HEK293 (cell line): ENCODE measurements at regions not wholly inside any gene's neighbourhood (a gene's known extent, or its start where the extent isn't known, plus 50 kb on each side); places are given as distances from the start of the nearest gene placed in this dataset.

Experiments used
- CTCF ChIA-PET: fragments of 350-600 bp; formaldehyde crosslinking; extraction: SDS; loops from one replicate; lab custom pipeline; 2021; ENCODE audit warnings: antibody characterized with exemption; lab: Yijun Ruan, JAX
- POLR2A ChIA-PET: fragments of 300-600 bp; formaldehyde crosslinking; extraction: SDS; loops from one replicate; lab custom pipeline; 2020; ENCODE audit warnings: antibody characterized with exemption, inconsistent platforms; lab: Yijun Ruan, JAX
- H3K27ac ChIP-seq: fragments of 200-500 bp; sonication (Bioruptor generic); 2 replicates; pipeline ENCODE4 v1.5.1; 2014; ENCODE audit warnings: low read depth, low read length, control low read depth, inconsistent platforms; ENCODE audit errors: extremely low read depth
- H3K36me3 ChIP-seq, 2 experiments: fragments of 200-500 bp in 1 of 2; sonication (Bioruptor generic) in 1 of 2; 1 replicate in 1 of 2; 2 replicates in 1 of 2; pipeline ENCODE4 v1.5.1; 2014 to 2017; ENCODE audit warnings: inconsistent platforms in 2 of 2, low read length in 2 of 2; ENCODE audit not compliant: control insufficient read depth in 2 of 2, insufficient read depth in 1 of 2
- H3K4me1 ChIP-seq: fragments of 200-500 bp; sonication (Bioruptor generic); 2 replicates; pipeline ENCODE4 v1.5.1; 2014; ENCODE audit warnings: mild to moderate bottlenecking, low read length, inconsistent platforms; ENCODE audit not compliant: control insufficient read depth, insufficient read depth
- H3K4me3 ChIP-seq: 2 replicates; pipeline ENCODE4 v1.5.1; 2011; ENCODE audit warnings: low read depth, mild to moderate bottlenecking, control low read depth, low read length, moderate library complexity
- H3K9me3 ChIP-seq: fragments of 200-500 bp; sonication (Bioruptor generic); 2 replicates; pipeline ENCODE4 v1.5.1; 2014; ENCODE audit warnings: low read depth, low read length, inconsistent platforms; ENCODE audit not compliant: control insufficient read depth, insufficient read depth
- EGR2 ChIP-seq: fragments of 450-650 bp; formaldehyde crosslinking; IDR thresholded peaks from 2 replicates; pipeline ENCODE4 v1.5.1; 2016; ENCODE audit warnings: low read depth, missing biosample characterization, missing genetic modification characterization
- FEZF1 ChIP-seq: fragments of 450-650 bp; formaldehyde crosslinking; IDR thresholded peaks from 2 replicates; pipeline ENCODE4 v1.5.1; 2016; ENCODE audit warnings: missing biosample characterization, missing genetic modification characterization
- GLI2 ChIP-seq: fragments of 450-650 bp; formaldehyde crosslinking; IDR thresholded peaks from 2 replicates; pipeline ENCODE4; 2017; ENCODE audit warnings: missing biosample characterization, missing genetic modification characterization, low read depth, borderline replicate concordance
- SCRT2 ChIP-seq: fragments of 450-650 bp; formaldehyde crosslinking; IDR thresholded peaks from 2 replicates; pipeline ENCODE4 v1.5.1; 2016; ENCODE audit warnings: missing biosample characterization, missing genetic modification characterization
- SETDB1 ChIP-seq: IDR thresholded peaks from one replicate; pipeline ENCODE4 v1.6.1; 2017; ENCODE audit warnings: mild to moderate bottlenecking, low read length, moderate library complexity, mixed read lengths; ENCODE audit not compliant: insufficient read length
- SP7 ChIP-seq: fragments of 450-650 bp; formaldehyde crosslinking; IDR thresholded peaks from 2 replicates; pipeline ENCODE4 v1.5.1; 2016; ENCODE audit warnings: missing biosample characterization, missing genetic modification characterization
- TCF7L2 ChIP-seq: IDR thresholded peaks from 2 replicates; pipeline ENCODE4 v1.6.1; 2011; ENCODE audit warnings: low read depth, mild to moderate bottlenecking, inconsistent platforms, low read length, moderate library complexity, borderline replicate concordance
- ZBTB20 ChIP-seq: fragments of 450-650 bp; formaldehyde crosslinking; IDR thresholded peaks from 2 replicates; pipeline ENCODE4 v1.5.1; 2016; ENCODE audit warnings: missing biosample characterization, missing genetic modification characterization
- ZBTB48 ChIP-seq: fragments of 450-650 bp; formaldehyde crosslinking; IDR thresholded peaks from 2 replicates; pipeline ENCODE4 v1.5.1; 2016; ENCODE audit warnings: missing biosample characterization, missing genetic modification characterization
- ZFHX2 ChIP-seq: fragments of 450-650 bp; formaldehyde crosslinking; conservative IDR thresholded peaks from 2 replicates; pipeline ENCODE4 v1.5.1; 2016; ENCODE audit warnings: missing biosample characterization, missing genetic modification characterization
- ZNF121 ChIP-seq: fragments of 450-650 bp; formaldehyde crosslinking; IDR thresholded peaks from 2 replicates; pipeline ENCODE4 v1.5.1; 2016; ENCODE audit warnings: missing biosample characterization, missing genetic modification characterization
- ZNF175 ChIP-seq: fragments of 450-650 bp; formaldehyde crosslinking; IDR thresholded peaks from 2 replicates; pipeline ENCODE4 v1.5.1; 2016; ENCODE audit warnings: missing biosample characterization, missing genetic modification characterization
- ZNF23 ChIP-seq: fragments of 450-650 bp; formaldehyde crosslinking; IDR thresholded peaks from 2 replicates; pipeline ENCODE4 v1.5.1; 2016; ENCODE audit warnings: missing biosample characterization, missing genetic modification characterization, borderline replicate concordance
- ZNF311 ChIP-seq: fragments of 450-650 bp; formaldehyde crosslinking; IDR thresholded peaks from 2 replicates; pipeline ENCODE4 v1.5.1; 2017; ENCODE audit warnings: missing biosample characterization, missing genetic modification characterization, borderline replicate concordance
- ZNF335 ChIP-seq: fragments of 450-650 bp; formaldehyde crosslinking; conservative IDR thresholded peaks from 2 replicates; pipeline ENCODE4 v1.5.1; 2016; ENCODE audit warnings: missing biosample characterization, missing genetic modification characterization
- ZNF366 ChIP-seq: fragments of 450-650 bp; formaldehyde crosslinking; conservative IDR thresholded peaks from 2 replicates; pipeline ENCODE4 v1.5.1; 2016; ENCODE audit warnings: missing biosample characterization, missing genetic modification characterization
- ZNF426 ChIP-seq: fragments of 450-650 bp; formaldehyde crosslinking; IDR thresholded peaks from 2 replicates; pipeline ENCODE4 v1.5.1; 2017; ENCODE audit warnings: missing biosample characterization, missing genetic modification characterization, mild to moderate bottlenecking, inconsistent platforms, moderate library complexity
- ZNF433 ChIP-seq: fragments of 450-650 bp; formaldehyde crosslinking; IDR thresholded peaks from 2 replicates; pipeline ENCODE4 v1.5.1; 2016; ENCODE audit warnings: missing biosample characterization, missing genetic modification characterization, low read depth
- ZNF561 ChIP-seq: fragments of 450-650 bp; IDR thresholded peaks from 2 replicates; pipeline ENCODE4 v1.5.1; 2018; ENCODE audit warnings: missing biosample characterization, missing genetic modification characterization, borderline replicate concordance
- ZNF692 ChIP-seq: fragments of 450-650 bp; formaldehyde crosslinking; IDR thresholded peaks from 2 replicates; pipeline ENCODE4 v1.5.1; 2016; ENCODE audit warnings: missing biosample characterization, missing genetic modification characterization
- TF ChIP-seq, protein P1 (sequence below): fragments of 450-650 bp; formaldehyde crosslinking; IDR thresholded peaks from 2 replicates; pipeline ENCODE4 v1.5.1; 2016; ENCODE audit warnings: missing biosample characterization, missing genetic modification characterization
- TF ChIP-seq, protein P2 (sequence below): IDR thresholded peaks from 2 replicates; pipeline ENCODE4 v1.6.1; 2011; ENCODE audit warnings: mild to moderate bottlenecking, low read depth, low read length, borderline replicate concordance

- CTCF ChIA-PET, result no interaction called here
- Histone ChIP-seq H3K9me3 (no peaks in the 10 kb centered on the region), H3K4me1 (no peaks in the 10 kb centered on the region), H3K27ac (no peak overlapping the region), H3K36me3 (no peaks in the 10 kb centered on the region), H3K4me3 (no peak overlapping the region)
- POLR2A ChIA-PET, result no interaction called here
- TF ChIP-seq ZFHX2 (tag by site-specific recombination) (0 out of 2 replicates have a peak, but pooled peaks have one; percentile 18), ZBTB20 (no peak), TCF7L2 (no peak), ZNF366 (tag by site-specific recombination) (no peak), SETDB1 (no peak), ZNF335 (tag by site-specific recombination) (no peak), ZNF426 (tag by site-specific recombination) (no peak), SP7 (tag by site-specific recombination) (no peak), ZNF561 (tag by site-specific recombination) (no peak), FEZF1 (tag by site-specific recombination) (peak; percentile 45; the same call in 1 of the 2 replicates), ZNF121 (tag by site-specific recombination) (no peak), ZNF692 (tag by site-specific recombination) (no peak), ZNF175 (tag by site-specific recombination) (no peak), EGR2 (tag by site-specific recombination) (0 out of 2 replicates have a peak, but pooled peaks have one; percentile 12), ZBTB48 (tag by site-specific recombination) (no peak), ZNF433 (tag by site-specific recombination) (no peak), ZNF23 (tag by site-specific recombination) (no peak), GLI2 (tag by site-specific recombination) (no peak), ZNF311 (tag by site-specific recombination) (no peak)
- TF ChIP-seq, protein P1, sequence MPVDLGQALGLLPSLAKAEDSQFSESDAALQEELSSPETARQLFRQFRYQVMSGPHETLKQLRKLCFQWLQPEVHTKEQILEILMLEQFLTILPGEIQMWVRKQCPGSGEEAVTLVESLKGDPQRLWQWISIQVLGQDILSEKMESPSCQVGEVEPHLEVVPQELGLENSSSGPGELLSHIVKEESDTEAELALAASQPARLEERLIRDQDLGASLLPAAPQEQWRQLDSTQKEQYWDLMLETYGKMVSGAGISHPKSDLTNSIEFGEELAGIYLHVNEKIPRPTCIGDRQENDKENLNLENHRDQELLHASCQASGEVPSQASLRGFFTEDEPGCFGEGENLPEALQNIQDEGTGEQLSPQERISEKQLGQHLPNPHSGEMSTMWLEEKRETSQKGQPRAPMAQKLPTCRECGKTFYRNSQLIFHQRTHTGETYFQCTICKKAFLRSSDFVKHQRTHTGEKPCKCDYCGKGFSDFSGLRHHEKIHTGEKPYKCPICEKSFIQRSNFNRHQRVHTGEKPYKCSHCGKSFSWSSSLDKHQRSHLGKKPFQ, result peak; percentile 73
Observed at GRCh38 chr13:111846391-111847159, 220.4 kb upstream of the SOX1 start.

DNA sequence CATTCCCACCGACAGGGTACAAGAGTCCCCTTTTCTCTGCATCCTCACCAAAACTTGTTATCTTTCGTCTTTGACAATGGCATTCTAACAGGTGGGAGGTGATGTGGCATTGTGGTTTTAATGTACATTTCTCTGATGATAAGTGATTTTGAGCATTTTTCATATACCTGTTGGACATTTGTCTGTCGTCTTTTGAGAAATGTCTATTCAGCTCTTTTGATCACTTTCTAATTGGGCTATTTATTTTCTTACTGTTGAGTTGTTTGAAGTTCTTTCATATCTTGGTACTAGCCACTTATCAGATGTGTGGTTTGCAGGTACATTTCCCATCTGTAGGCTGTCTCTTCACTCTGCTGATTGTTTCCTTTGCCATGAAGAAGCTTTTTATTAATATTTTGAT lies 219.0 kb upstream of the SOX1 start:
- CTCF ChIA-PET, result no interaction called here
- TF ChIP-seq, protein P2, sequence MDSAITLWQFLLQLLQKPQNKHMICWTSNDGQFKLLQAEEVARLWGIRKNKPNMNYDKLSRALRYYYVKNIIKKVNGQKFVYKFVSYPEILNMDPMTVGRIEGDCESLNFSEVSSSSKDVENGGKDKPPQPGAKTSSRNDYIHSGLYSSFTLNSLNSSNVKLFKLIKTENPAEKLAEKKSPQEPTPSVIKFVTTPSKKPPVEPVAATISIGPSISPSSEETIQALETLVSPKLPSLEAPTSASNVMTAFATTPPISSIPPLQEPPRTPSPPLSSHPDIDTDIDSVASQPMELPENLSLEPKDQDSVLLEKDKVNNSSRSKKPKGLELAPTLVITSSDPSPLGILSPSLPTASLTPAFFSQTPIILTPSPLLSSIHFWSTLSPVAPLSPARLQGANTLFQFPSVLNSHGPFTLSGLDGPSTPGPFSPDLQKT, result no peak
- TF ChIP-seq SCRT2, result peak; percentile 73
- H3K27ac ChIP-seq, result no peak overlapping the region
- POLR2A ChIA-PET, result no interaction called here
- H3K36me3 ChIP-seq, result no peaks in the 10 kb centered on the region
- H3K4me1 ChIP-seq, result no peaks in the 10 kb centered on the region
- no peaks in the 10 kb centered on the region for H3K9me3 ChIP-seq
- no peak overlapping the region for H3K4me3 ChIP-seq
